Gastrocnemius medialis (tissue), 4 donors: ENCODE measurements at regions not wholly inside any gene's neighbourhood (a gene's known extent, or its start where the extent isn't known, plus 50 kb on each side); places are given as distances from the start of the nearest gene placed in this dataset.
A peak's percentile ranks its signal among the peaks of the same experiment; 100 is the strongest.

Source experiments
- ATAC-seq, 2 donors: fragments of 150-250 bp; one replicate each; pipeline ENCODE4 v1.9.1; 2016
- DNase-seq, 2 donors: peaks; one replicate each; pipeline ENCODE4 v3.0.0-alpha.2; 2019
- H3K27ac ChIP-seq, 4 donors: fragments of 200-600 bp; sonication (generic); 1 replicate in 1 of 4; 2 replicates in 3 of 4; pipeline ENCODE4 v1.5.1; 2016 to 2018; ENCODE audit warnings: mild to moderate bottlenecking in 2 of 4, moderate library complexity in 1 of 4
- H3K27me3 ChIP-seq, 3 donors: fragments of 200-600 bp; sonication (generic) in 2 of 3; 1 replicate in 1 of 3; 2 replicates in 2 of 3; pipeline versions ENCODE4 v1.5.1 to v1.6.0; 2016 to 2019; ENCODE audit warnings: mild to moderate bottlenecking in 1 of 3, moderate library complexity in 1 of 3
- H3K36me3 ChIP-seq, 2 donors: fragments of 200-600 bp; sonication (generic) in 1 of 2; one replicate each; pipeline ENCODE4 v1.5.1; 2017 to 2018
- H3K4me1 ChIP-seq, 2 donors: fragments of 200-600 bp; sonication (generic) in 1 of 2; one replicate each; pipeline ENCODE4 v1.5.1; 2016 to 2017; ENCODE audit warnings: mild to moderate bottlenecking in 2 of 2
- H3K4me3 ChIP-seq, 4 donors: fragments of 200-600 bp; sonication (generic) in 3 of 4; 1 replicate in 1 of 4; 2 replicates in 3 of 4; pipeline ENCODE4 v1.5.1; 2016 to 2019; ENCODE audit warnings: mild to moderate bottlenecking in 2 of 4
- H3K9me3 ChIP-seq, 3 donors: fragments of 200-600 bp; sonication (generic) in 2 of 3; 1 replicate in 1 of 3; 2 replicates in 2 of 3; pipeline ENCODE4 v1.5.1; 2016 to 2019
- CTCF ChIP-seq, 5 experiments: fragments of 450-650 bp in 3 of 5; fragments of 200-600 bp in 2 of 5; sonication (generic) in 2 of 5; IDR thresholded peaks in 4 of 5; conservative IDR thresholded peaks in 1 of 5; 1 replicate in 4 of 5; 2 replicates in 1 of 5; pipeline ENCODE4 v1.5.1; 2016 to 2019; ENCODE audit warnings: antibody characterized with exemption in 5 of 5, mild to moderate bottlenecking in 3 of 5, moderate library complexity in 3 of 5
- POLR2A ChIP-seq, 2 donors: fragments of 450-650 bp; IDR thresholded peaks; one replicate each; pipeline ENCODE4 v1.6.1; 2017; ENCODE audit warnings: antibody characterized with exemption in 2 of 2, mild to moderate bottlenecking in 2 of 2, moderate library complexity in 2 of 2
- in situ Hi-C, 4 donors: fragments of 200-750 bp; cut with MboI; loops; one replicate each; pipeline versions ENCODE4 v1.15.0 to v1.8.0; 2017; ENCODE audit warnings: low sequenced_read_pairs in 4 of 4
- intact Hi-C: fragments of 100-400 bp; cut with DNase I; formaldehyde crosslinking; loops from one replicate; pipeline ENCODE4 v1.15.1; 2023; ENCODE audit warnings: low total_unique reads

- TF ChIP-seq POLR2A (IDR thresholded peaks at IDR 0.05), result no peak
- no peak for TF ChIP-seq CTCF (IDR thresholded peaks at IDR 0.05 in 4 of 5, conservative IDR thresholded peaks at IDR 0.05 in 1 of 5)
- H3K4me3 ChIP-seq, result no peak overlapping the region
- ATAC-seq (no peak), DNase-seq (no peak)
- H3K9me3 ChIP-seq, result no peaks in the 10 kb centered on the region
- intact Hi-C loops, result no loop called here
- H3K27ac ChIP-seq, result no peak overlapping the region
- in situ Hi-C loops, result no loop called here
- no peaks in the 10 kb centered on the region for H3K36me3 ChIP-seq
- H3K27me3 ChIP-seq, result no peaks in the 10 kb centered on the region
- no peaks in the 10 kb centered on the region for H3K4me1 ChIP-seq
These were observed 315.2 kb downstream of the KCNJ2 start for GRCh38 chr17:70484496-70484895.

GRCh38 chr17:70492368-70492767, 323.0 kb downstream of the KCNJ2 start:
- TF ChIP-seq POLR2A (IDR thresholded peaks at IDR 0.05) (no peak), CTCF (IDR thresholded peaks at IDR 0.05 in 4 of 5, conservative IDR thresholded peaks at IDR 0.05 in 1 of 5) (no peak)
- in situ Hi-C loops, result no loop called here
- no peak overlapping the region for H3K27ac ChIP-seq
- H3K9me3 ChIP-seq, result no peaks in the 10 kb centered on the region
- H3K4me1 ChIP-seq, result no peaks in the 10 kb centered on the region
- no peaks in the 10 kb centered on the region for H3K27me3 ChIP-seq
- intact Hi-C loops, result no loop called here
- no peak for ATAC-seq
- no peak overlapping the region for H3K4me3 ChIP-seq
- DNase-seq, result no peak
- H3K36me3 ChIP-seq, result no peaks in the 10 kb centered on the region

- no peak for ATAC-seq
- Histone ChIP-seq H3K27ac (no peak overlapping the region), H3K9me3 (no peaks in the 10 kb centered on the region), H3K4me3 (no peak overlapping the region), H3K36me3 (no peaks in the 10 kb centered on the region), H3K4me1 (no peaks in the 10 kb centered on the region), H3K27me3 (no peaks in the 10 kb centered on the region)
- TF ChIP-seq CTCF (IDR thresholded peaks at IDR 0.05 in 4 of 5, conservative IDR thresholded peaks at IDR 0.05 in 1 of 5) (peak in 1 of 5 experiments; percentile 12), POLR2A (IDR thresholded peaks at IDR 0.05) (no peak)
- in situ Hi-C loops (no loop called here), intact Hi-C loops (no loop called here)
- no peak for DNase-seq
These were observed 324.0 kb downstream of the KCNJ2 start for GRCh38 chr17:70493277-70493874.

GRCh38 chr17:70498631-70499030, 329.3 kb downstream of the KCNJ2 start:
- no peak for DNase-seq

More at GRCh38 chr17:70498631-70499030, 329.3 kb downstream of the KCNJ2 start:
- Histone ChIP-seq H3K9me3 (no peaks in the 10 kb centered on the region), H3K27ac (no peak overlapping the region), H3K36me3 (no peaks in the 10 kb centered on the region), H3K4me1 (no peaks in the 10 kb centered on the region), H3K27me3 (no peaks in the 10 kb centered on the region), H3K4me3 (no peak overlapping the region)
- in situ Hi-C loops (no loop called here), intact Hi-C loops (no loop called here)
- no peak for TF ChIP-seq CTCF (IDR thresholded peaks at IDR 0.05 in 4 of 5, conservative IDR thresholded peaks at IDR 0.05 in 1 of 5)
- no peak for TF ChIP-seq POLR2A (IDR thresholded peaks at IDR 0.05)
- ATAC-seq, result no peak
